NCI-H526 treated with DMSO at 0.1 percent for 48 hours (cell line): ENCODE measurements at regions not wholly inside any gene's neighbourhood (a gene's known extent, or its start where the extent isn't known, plus 50 kb on each side); places are given as distances from the start of the nearest gene placed in this dataset.
"Not testable (repeated sequence)": the region's sequence is repeated elsewhere in the genome, so short reads cannot be mapped to it uniquely, and the experiment has no call there.

Experiments
- DNase-seq: peaks from one replicate; lab custom pipeline; 2025; lab: John Stamatoyannopoulos, UW

DNA sequence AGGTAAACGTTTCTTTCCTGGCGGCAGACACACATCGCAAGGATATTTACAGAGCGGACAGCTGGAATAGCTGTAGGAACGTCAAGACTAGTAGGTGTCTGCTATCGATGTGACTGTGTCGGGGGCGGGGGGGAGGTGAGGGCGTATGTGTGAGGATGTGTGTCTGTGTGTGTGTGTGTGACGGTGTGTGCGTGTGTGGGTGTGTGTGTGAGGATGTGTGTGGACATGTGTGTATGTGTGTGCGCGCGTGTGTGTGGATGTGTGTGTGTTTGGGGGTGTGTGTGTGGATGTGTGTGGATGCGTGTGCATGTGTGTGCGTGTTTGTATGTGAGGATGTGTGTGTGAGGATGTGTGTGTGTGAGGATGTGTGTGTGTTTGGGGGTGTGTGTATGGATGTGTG lies 55.4 kb downstream of the PNMA6F start:
- DNase-seq, result not testable (repeated sequence)

DNA sequence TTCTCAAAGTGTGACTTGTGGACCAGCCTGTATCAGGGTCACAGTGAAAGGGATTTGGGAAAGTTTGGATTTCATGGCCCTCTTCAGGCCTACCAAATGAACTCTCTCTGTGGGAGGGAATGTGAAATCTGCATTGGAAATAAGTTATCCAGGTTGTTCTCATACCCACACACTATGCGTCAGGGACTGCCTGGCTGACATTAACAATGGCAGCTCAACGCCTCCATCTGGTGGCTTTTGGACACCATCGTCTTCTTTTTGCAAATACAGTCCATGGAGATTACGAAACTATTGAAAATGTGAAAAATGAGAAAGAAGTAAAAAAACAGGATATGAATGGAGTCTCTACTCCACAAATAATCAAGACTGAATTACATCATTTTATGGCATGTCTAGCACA lies 61.1 kb downstream of the PNMA6F start:
- not testable (repeated sequence) for DNase-seq

DNA sequence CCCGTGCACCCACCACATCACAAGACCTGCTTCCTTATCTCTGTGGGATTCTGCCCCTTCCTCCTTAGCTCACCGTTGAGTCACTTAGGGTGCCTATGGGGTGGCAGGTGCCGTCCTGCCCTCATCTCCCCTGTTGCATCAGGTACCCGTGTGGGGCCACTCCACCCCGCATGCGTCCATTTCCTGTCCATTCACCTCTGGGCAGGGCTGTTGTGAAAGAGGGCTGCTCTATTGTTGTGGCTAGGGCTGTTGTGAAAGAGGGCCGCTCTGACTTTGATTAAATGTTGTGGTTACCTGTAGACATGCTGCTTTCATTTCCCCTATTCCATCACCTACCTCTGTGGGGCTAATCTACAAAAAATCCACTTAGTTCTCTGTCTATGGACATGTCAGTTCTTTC lies 68.3 kb downstream of the PNMA6F start:
- not testable (repeated sequence) for DNase-seq

DNA sequence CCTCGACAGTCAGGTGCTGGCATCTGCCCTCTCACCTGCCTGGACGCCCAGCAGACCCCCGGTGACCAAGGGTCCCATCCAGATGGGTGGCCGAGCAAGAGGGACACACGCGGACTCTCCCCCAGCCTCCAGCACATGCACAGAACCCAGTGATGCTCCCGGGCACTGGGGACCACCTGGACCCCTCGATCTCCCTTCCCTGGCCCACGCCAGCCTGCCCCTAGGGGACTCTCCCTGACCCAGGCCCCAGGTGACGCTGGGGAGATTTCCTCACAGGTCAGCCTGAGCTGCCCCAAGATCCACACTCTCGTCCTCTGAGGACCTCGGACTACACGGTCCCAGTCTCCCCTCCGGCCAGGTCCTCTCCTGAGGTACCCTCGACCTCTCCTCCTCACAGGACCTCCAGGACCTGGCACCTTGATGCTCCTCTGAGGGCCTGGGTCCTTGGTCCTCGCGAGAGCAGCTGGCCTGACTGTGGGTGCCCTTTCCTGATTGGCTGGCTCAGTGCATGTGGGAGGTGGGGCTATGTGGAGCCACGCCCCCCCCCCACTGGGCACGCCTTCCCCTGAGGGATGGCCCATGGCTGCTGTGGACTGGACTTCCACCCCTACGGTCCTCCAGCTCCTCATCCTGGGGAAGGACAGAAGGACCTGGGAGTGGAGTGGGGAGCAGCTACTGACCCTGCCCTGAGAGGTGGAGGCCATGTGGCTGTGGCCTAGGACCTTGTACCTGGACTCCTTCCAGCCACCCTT lies 69.0 kb downstream of the PNMA6F start:
- DNase-seq, result not testable (repeated sequence)

DNA sequence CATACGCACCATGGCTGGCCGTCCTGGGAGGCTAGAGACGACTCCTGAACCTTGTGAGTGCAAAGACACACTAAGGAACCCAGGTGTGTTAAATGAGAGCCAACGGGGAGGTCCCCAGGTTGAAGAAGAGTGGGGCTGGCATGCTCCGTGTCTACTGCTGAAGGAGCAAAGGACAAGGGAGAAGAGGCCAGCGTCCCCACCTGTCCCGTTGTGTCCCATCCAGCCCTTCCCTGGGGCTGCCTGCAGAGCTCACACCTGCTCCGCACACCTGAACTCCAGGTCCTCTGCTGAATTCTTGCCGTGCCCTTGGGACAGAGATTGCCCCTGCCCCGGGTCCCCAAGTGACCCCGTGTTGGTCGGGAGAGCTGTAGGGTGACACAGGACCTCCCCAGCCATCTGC lies 69.6 kb downstream of the PNMA6F start:
- DNase-seq, result not testable (repeated sequence)

DNA sequence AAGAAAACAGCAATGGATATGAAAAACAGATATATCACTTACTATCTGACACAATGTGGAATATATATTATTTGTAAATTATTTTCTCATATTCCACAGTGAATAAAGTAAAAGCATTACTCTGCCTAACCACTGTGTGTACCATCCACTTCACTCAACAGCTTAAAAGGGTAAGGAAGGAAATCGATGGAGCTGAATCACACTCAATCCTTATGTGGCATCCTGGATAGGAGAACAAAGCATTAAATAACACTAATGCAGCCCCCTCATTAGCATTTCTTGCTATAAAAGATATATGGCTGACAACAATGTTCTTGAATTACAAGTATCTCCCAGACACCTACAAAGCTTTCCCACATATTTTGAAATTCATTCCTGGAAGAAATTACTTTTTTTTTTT lies 70.8 kb downstream of the PNMA6F start:
- DNase-seq, result not testable (repeated sequence)

DNA sequence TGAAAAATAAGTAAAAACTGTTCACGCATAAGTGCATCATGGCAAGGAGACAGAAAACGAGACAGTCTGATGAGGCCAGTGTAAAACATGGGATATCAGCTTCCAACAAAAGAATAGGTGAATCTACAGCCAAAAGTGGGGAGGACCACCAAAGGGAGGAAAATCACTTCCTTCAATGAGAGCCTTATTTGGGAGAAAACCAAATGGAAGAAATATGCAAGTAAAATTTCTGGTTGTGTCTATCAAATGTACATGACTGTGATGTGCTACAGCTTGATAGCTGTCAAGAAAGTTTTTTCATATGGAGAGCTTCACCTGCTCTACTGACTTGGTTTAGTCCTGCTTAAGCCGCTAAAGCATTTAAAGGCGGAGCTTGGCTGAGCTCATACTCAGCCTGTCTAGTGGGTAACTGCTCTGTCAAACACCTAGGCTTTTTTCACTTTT lies 66.2 kb downstream of the MAGEA1 start:
- DNase-seq, result peak; percentile 82

DNA sequence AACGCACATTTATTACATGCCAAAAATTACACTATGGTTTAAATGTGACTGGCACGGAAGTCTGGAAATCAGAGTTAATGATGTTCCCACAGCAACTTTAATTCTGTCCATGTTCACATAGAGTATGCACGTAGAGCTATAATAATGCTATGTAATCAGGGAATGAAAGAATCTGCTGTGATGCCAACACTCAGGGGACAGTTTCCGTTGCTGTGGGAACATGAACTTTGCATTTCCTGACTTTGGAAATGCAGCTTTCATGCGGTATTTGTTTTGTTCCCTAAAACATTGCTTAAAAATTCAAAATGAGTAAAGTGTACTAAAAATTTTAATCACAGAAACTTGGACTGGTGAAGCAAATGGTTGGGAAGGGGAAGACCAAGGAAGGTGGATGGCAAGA lies 65.7 kb downstream of the MAGEA1 start:
- peak; percentile 11 for DNase-seq

DNA sequence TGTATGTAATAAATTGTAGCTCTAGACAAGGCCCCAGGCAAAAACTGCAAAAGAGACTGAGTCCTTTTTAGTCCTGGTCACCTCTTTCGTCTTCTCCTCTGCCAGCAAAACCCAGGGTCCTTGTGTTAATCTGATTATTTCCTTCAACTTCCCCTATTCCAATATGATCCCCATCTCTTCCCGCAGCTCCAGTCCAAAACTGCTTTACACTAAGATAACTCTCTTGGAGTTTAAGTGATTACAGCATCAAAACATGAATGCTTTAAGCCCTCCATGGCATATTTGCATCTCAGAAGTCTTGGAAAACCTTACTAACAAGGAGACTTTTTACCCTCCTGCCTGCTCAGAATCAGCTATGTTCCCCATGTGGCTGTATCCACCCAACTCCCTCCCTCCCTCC lies 59.3 kb downstream of the MAGEA1 start:
- DNase-seq, result no peak
